GM20431 (cell line): ENCODE measurements at regions not wholly inside any gene's neighbourhood (a gene's known extent, or its start where the extent isn't known, plus 50 kb on each side); places are given as distances from the start of the nearest gene placed in this dataset.

ENCODE experiments used
- in situ Hi-C: fragments of 300-500 bp; cut with MseI, MboI; formaldehyde crosslinking; loops from one replicate; pipeline ENCODE4 v1.15.0; 2020; ENCODE audit warnings: low sequenced_read_pairs; ENCODE audit not compliant: unreplicated experiment

DNA sequence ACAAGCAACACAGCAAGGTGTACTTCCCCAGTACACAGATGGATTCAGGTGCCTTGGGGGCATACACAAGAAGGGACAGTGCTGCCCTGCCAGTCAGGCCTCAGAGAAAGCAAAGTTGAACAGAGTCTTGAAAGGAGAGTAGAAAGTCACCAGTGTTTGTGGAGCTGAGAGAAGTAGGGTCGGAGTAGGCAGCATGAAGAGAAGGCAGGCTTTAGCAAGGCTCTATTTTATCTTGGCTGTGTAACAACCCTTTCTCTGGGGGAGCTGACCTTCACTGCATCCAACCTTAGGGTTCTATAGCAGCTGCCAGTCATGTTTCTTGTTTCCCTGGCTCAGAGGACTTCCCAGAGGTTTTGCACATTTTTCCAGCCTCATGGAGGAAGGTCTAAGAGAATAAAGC lies 77.4 kb upstream of the BLID start:
- in situ Hi-C loops, result no loop called here

- in situ Hi-C loops, result no loop called here
Observed at GRCh38 chr11:122192634-122193255, 76.7 kb upstream of the BLID start.

GRCh38 chr11:122190768-122191167 lies 74.8 kb upstream of the BLID start:
- in situ Hi-C loops, result no loop called here

GRCh38 chr11:122189229-122189628 lies 73.2 kb upstream of the BLID start:
- in situ Hi-C loops, result no loop called here

- in situ Hi-C loops, result no loop called here
Observed at GRCh38 chr11:122187373-122188165, 71.6 kb upstream of the BLID start.

DNA sequence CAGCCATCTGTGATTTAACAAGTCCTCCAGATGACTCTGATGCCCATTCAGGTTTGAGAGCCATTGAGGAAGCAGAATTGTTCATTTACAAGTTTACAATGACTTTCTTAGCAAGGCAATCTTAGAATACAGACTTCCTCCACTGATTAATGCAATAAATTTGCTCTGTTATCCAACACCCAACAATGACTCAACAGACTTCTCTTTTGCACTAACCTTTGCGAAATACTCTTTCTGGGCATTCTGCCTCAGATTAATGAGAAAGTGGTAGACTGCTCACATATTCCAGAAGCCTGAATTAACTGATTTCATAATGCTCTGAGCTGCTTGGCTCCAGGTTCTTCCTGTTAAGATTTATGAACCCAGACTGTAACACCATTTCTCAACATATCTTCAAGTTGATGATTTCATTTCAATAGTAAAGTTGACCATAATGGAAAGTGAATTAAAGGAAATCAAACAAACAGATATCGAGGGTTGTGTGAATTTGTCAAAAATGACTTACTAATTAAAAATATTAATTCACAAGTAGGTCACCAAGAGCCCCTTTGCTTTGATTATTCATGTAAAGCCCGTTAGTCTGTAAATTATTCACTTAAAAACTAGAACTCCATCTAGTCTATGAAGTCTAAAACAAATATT lies 70.5 kb upstream of the BLID start:
- in situ Hi-C loops, result no loop called here

DNA sequence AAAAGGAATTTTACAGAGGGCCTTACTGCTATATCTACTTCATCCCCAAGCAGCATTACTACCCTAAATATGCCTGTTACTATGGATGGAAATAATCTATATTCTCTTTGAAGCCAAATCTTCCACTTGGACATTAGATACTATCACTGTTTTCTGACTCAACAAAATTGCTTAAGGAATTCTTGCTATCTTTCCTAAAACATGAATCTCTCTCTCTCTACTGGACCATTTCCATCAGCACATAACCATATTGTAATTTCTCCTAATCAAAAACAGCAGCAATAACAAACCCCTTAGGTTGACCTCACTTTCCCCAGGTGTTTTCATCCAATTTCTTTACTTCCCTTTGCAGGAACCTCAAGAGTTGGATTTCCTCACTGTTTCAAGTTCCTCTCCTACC lies 67.9 kb upstream of the BLID start:
- in situ Hi-C loops, result no loop called here

DNA sequence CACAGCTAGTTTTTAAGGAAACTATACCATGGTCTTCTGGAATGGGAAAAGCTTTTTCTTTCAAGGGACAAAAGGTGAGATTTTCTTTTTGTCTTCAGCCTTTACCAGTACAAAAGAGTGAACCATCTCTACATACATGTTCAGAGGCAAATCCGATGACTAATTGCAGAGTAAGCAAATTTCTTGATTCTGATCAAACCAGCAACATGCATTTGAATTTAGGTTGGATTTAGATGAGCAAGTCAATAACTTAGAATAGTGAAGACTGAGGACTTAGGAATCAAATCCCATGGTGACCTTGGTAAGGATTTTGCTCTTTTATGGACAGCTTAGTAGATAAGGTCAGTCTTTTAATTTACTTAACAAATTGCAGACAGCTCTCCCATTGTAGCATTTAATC lies 65.9 kb upstream of the BLID start:
- in situ Hi-C loops, result no loop called here

DNA sequence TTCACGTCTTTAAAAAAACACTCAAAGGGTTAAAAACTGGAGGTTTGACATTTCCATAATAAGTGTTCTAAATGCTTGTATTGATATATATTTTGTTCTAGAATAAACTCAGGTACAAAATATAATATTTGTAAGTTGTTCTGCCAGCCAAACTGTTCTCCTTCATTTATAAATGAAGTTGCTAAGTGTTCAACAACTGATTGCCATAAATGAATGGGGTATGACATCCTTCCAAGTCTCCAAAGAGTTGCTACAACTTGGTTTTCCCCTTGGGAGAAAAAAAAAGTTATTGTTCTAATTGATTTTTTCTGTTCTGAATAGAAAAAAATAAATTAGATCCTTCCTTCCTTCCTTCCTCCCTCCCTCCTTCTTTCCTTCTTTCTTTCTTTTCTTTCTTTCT lies 65.4 kb upstream of the BLID start:
- in situ Hi-C loops, result no loop called here

DNA sequence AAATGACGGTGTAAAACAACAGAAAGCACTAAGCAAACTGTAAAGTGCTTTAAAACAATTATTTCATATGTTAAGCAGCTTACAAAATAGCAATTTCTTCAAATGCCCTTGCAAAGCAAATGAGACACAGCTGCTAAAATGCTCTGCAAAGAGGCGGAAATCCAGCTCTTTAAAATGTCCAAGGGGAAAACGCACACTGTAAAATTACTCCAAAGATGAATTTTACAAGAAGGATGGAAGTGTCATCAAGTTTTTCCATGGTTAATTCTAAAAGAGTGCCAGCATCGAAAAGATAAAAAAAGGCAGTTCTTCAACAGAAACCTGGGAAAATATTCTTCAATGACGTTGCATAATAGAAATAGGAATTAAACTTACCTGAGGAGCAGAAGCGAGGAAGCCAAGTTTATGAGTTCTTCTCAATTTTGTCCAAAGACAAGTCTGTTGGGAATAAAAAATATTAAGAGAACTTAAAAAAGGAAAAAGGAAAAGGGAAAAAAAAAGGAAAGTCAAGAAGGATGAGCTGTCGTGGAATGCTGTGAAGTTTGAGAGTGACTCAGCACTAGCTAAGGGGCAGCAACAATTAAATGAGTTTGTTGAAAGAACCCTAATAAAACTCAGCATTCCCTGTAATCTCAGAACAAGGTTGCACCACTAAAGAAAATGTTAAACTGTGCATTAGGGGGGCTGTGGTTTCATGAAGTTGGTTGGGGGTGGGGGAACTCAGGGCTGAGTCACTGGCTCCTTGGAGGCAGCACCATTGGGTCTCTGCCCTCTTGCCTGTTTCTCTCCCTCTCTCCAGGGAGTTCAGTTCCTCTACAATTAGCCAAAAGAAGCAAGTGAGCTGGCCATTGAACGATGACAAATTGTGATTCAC lies 64.2 kb upstream of the BLID start:
- in situ Hi-C loops, result no loop called here

DNA sequence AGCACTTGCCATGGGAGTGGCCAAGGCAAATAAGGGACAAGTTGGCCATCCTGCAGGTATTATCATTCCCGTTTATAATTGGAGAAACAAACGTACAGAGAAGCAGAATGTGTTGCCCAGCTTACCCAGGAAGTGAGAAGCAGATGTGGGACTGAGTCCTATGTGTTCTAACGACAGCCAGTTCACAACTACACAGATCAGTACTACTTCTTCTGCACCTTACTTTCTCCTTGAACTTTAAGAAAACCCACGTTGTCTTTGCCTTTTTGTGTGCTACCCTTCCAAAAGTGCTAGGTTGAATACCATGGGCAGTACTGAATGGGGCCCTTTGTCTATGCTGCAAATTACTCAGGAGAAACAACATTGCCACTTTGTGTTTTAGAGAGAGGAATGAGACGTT lies 62.8 kb upstream of the BLID start:
- in situ Hi-C loops, result no loop called here

DNA sequence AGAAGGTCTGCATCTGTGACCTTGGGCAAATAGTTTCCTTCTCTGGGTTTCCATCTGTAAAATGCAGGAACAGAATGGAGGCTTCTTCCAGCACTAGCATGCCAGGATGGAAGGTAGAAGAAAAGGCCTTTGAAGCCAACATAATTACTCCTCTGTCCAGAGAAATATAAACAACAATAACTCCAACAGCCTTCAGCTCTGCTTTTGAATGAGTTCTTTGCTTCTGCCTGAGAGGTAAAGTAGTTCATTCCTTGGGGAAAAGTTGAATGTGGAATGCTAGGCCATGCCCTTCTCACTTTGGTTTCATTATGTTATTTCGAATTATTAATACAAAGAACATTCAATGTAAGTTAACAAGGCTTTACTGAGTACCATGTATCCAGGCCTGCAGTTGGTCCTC lies 61.2 kb upstream of the BLID start:
- in situ Hi-C loops, result no loop called here

DNA sequence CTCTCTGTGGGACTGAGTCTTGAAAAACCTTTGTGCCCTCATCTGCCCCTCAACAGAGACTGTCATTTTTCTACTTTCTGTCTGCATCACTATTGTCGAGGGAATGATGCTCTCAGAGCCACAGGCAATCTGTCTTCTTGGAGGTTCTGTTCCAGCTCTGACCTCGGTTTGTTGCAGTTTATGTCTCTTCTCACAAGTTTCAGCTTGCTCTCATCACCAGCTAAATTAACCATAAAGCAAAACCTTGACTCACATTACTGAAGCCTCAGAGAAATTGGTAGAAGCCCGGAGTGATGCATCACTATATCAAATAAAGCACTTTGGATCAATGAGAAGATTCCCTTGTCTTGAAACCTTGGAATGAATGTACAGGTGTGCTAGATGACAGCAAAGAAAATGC lies 60.6 kb upstream of the BLID start:
- in situ Hi-C loops, result no loop called here

DNA sequence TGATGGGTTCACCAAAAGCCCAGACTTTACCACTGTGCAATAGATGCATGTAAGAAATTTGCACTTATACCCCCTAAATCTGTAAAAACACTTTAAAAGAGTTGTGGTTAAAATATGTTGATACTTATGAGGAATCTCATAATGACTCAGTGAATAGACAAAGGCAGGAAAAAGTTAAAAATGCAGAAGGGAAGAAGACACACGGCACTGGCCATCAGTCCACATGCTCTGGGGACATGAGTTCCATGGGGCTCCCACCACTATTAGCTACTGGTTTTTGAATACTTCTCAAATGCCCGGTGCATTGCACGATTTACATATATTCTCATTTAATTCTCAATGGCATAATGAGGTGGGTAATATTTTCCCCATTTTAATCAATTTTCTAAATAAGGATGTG lies 59.3 kb upstream of the BLID start:
- in situ Hi-C loops, result no loop called here

DNA sequence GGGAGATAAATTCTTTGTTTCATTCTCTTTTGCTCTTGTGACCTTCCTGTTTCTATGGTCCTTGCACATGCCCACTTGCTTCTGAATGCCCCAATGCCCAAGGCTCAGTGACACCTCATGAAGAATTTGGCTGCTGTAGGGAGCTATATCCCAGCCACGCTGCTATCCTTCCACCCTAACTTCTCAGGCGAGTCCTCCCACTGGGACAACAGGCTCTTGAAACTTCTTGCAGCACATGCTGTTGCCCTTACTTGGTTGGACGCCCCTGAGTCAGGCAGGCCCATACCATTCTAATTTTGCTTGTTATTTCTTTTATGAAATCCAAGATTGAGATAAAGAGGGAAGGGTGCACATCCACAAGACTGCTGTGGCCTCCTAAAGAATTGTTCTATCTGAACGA lies 57.6 kb upstream of the BLID start:
- in situ Hi-C loops, result no loop called here

DNA sequence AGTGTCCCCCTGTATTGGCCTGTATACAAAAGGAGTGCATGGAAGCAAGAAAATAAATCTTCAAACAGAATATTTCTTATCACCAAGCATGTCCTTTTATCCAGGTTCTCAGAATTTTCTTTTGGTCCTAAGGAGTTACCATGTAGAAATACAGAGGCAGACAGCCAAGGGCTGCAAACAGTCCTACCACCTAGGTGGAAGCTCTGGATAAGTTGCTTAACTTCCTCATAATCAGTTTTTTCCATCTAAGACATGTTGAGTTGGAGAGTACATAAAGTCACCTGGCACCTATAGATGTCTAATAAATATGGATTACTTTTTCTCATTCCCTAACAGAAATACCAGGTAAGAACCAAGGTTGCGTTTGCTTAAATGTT lies 57.0 kb upstream of the BLID start:
- in situ Hi-C loops, result no loop called here

DNA sequence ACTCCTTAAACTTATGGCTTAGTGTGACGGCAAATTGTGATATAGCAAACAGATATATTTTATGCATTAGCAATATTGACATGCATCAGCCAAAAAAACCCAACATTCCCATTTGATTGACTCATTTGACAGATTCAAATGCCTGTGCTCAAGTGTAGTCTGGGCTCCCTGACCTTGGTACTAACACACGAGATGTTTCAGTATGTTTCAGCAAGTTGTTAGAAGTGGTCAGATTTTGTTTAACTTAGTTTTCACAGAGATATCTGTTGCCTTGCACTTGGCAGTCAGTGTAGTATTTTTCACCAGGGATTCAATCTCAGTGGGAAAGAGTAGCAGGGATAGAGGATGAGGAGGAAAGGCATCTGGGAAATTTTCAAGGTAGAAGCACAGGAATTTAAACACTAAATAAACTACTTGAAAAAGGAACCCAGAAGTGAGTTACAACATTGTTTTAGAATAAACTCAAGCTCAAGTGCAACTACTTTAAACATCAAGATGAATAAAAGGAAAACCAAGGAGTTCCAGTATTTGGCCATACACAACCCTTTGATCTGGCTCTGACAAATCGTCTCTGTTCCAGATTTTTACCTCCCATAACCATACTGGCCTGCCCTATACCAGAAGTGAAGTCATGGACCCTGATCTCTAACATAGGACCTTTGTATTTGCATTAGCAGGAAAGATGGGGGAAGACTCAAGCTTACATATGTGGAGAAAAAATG lies 56.5 kb upstream of the BLID start:
- in situ Hi-C loops, result no loop called here

- in situ Hi-C loops, result no loop called here
Observed at GRCh38 chr11:122170815-122171475, 54.9 kb upstream of the BLID start.

DNA sequence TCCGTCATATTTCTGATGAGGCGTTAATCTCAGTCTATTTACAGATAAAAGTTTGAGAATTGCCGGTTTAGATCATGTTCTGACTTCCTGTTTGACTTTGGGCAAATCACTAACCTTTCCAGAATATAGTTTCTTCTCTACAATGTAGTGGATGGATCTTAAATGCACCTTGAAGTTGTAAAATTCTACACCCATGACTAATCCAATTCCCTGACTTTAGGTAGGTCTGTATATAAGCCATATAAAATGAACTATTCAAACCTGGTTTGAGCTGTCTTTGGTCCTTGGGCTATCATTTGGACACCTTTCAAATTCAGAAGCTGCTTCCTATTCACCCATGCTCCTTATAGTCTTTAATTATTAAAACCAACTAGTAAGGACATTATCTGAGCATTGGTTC lies 52.2 kb upstream of the BLID start:
- in situ Hi-C loops, result no loop called here

GRCh38 chr11:122167100-122167499 lies 51.1 kb upstream of the BLID start:
- in situ Hi-C loops, result no loop called here
